ENCODE measurements at regions not wholly inside any gene's neighbourhood (a gene's known extent, or its start where the extent isn't known, plus 50 kb on each side); places are given as distances from the start of the nearest gene placed in this dataset.
"Not testable (repeated sequence)": the region's sequence is repeated elsewhere in the genome, so short reads cannot be mapped to it uniquely, and the experiment has no call there.

- DNase-seq (ENCODE audit: low spot score): no peak
Measured at GRCh38 chr1:157326173-157326859, 188.1 kb upstream of the ETV3 start.

DNA sequence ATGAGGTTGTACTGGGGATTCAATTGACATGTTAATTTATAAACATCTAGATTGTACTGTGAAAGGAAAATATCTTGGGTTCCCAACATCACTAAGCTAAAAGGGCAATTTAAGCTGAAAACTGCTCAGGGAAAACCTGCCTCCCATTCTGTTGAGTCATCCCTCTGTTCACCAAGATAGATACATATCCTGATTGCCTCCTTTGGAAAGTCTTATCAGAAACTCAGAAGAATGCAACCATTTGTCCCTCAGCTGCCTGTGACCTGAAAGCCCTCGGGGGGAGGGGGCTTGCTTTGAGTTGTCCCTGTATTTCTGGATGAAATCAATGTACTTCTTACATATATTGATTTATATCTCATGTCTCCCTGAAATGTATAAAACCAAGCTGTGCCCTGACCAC lies 187.0 kb upstream of the ETV3 start:
- no peak for DNase-seq (ENCODE audit: low spot score)

DNA sequence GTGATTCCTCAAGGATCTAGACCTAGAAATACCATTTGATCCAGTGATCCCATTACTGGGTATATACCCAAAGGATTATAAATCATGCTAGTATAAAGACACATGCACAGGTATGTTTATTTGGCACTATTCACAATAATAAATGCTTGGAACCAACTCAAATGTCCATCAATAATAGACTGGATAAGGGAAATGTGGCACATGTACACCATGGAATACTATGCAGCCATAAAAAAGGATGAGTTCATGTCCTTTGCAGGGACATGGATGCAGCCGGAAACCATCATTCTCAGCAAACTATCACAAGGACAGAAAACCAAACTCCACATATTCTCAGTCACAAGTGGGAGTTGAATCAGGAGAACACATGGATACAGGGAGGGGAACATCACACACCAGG lies 183.8 kb upstream of the ETV3 start:
- DNase-seq (ENCODE audit: low spot score): not testable (repeated sequence)

DNA sequence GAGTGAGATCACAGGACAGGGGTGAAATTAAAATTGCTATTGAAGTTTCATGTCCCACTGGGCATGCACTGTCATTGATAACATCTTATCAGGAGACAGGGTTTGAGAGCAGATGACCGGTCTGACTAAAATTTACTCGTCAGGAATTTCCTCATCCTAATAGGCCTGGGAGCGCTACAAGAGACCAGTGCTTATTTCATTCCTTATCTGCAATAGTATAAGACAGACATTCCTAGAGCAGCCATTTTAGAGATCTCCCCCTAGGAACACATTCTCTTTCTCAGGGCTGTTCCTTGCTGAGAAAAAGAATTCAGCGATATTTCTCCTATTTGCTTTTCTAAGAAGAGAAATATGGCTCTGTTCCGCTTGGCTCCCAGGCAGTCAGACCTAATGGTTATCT lies 181.4 kb upstream of the ETV3 start:
- no peak for DNase-seq (ENCODE audit: low spot score)

DNA sequence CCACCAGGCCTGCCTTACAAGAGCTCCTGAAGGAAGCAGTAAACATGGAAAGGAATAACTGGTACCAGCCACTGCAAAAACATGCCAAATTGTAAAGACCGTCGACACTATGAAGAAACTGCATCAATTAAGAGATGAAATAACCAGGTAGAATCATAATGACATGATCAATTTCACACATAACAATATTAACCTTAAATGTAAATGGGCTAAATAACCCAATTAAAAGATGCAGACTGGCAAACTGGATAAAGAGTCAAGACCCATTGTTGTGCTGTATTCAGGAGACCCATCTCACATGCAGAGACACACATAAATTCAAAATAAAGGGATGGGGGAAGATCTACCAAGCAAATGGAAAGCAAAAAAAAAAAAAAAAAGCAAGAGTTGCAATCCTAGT lies 179.0 kb upstream of the ETV3 start:
- not testable (repeated sequence) for DNase-seq (ENCODE audit: low spot score)

GRCh38 chr1:157315544-157315943 lies 177.3 kb upstream of the ETV3 start:
- DNase-seq (ENCODE audit: low spot score): no peak

DNA sequence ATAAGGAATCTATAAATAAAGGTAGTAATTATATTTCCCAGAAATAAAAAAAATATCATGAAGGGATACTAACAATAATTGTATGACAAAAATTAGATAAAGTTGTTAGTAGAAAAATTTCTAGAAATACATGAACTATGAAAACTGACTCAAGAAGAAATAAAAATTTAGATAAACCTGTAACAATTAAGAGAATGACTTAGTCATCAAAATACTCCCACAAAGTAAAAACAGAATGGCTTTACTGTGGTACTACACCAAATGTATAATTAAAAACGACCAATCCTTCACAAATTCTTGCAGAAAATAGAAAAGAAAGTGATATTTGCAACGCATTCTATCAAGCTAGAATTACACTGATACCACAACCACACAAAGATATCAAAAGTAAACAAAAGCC lies 176.2 kb upstream of the ETV3 start:
- no peak for DNase-seq (ENCODE audit: low spot score)

GRCh38 chr1:157313240-157313807 lies 175.1 kb upstream of the ETV3 start:
- DNase-seq (ENCODE audit: low spot score): no peak

GRCh38 chr1:157312082-157312812 lies 174.1 kb upstream of the ETV3 start:
- no peak for DNase-seq (ENCODE audit: low spot score)

DNA sequence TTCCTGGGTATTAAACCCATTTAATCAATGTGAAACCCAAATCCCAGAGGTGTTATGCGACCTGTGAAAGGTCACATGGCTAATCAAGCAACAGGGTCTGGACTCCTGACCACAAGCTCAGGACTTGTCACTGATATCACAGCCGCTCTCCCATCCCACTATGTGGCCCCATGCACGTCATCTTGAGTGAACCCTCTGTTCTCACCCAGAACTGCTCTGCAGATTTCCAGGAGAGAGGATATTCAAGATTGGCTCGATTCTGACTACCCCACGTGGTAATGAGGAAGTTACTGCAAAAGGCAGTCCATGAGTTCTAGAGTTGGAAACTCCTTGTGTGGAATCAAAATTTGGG lies 173.5 kb upstream of the ETV3 start:
- DNase-seq (ENCODE audit: low spot score): no peak

DNA sequence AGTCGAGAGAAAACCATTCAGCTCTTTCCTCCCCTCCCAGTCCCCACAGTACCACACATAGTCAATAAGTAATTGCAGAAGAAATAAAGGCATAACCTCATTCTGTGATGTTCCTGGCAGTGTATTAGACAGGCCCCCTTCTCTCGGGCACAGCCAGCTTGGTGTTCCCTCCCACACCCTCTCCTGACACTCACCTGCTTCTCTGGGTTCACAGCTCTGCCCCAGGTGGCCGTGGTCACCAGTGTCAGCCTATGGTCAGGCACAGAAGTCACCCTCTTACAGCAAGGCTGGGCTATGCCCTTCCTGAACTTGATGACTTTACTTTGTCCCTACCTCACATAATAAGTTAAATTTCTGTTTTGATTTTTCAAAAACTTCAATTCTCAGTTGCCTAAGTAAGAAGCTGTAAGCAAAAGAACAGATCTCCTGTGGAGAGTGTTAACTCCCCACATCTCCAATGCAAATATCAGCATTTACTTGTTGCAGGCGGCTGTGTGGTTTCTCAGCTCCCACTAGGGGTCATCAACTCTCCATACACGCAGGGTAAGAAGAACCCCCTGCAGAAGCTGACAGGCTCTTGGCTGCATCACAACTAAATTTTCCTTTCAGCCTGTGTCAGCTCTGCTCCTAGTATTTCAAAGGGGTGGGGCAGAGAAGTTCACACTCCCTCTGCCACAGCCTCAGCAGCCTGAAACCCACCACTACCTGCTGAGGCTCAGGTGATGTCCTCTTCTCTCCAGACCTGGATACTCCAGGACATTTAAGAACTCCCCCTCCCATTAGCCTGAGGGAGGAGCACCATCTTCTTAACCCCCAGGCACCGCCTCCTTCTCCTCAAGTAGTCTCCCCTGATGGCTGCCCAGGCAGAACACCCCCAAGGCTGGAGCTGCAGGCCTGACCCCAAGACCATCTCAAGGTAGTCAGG lies 172.9 kb upstream of the ETV3 start:
- not testable (repeated sequence) for DNase-seq (ENCODE audit: low spot score)

DNA sequence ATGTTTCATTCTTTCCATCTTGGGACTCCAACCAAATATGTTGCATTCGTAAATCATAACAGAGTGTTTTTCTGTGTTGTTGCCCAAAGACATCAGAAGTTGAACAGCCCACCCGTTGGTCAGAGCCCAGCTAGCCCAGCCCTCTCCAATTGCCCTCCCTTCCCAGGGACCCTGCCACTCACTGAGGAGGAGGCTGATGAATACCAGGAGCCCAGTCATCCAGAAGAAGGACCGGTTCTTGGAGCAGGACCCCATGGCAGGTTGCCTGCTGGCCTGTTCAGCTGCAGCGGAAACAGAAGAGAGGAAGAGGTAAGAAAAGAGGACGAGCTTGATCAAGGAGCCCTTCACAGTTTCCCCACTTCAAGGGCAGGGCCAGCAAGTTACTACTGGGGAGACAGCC lies 172.2 kb upstream of the ETV3 start:
- DNase-seq (ENCODE audit: low spot score): no peak

DNA sequence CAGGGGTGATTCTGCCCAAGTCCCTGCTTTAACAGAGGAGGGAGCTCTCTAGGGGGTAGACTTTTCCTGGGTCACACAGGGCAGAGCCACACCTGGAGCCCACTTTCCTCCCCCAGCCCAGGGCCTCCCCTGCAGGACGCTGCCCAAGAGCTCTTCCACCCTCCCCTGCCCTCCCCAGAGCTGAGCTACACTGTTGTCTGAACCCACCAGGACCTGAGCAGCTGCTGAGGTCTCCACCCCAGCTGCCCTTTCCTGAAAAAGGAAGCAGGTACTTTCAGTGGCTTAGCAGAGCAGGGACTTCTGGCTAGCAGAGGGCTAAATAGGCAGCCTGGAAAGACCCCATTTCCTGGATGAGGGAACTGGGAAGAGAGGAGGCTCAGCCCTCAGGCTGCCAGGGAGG lies 169.3 kb upstream of the ETV3 start:
- no peak for DNase-seq (ENCODE audit: low spot score)

DNA sequence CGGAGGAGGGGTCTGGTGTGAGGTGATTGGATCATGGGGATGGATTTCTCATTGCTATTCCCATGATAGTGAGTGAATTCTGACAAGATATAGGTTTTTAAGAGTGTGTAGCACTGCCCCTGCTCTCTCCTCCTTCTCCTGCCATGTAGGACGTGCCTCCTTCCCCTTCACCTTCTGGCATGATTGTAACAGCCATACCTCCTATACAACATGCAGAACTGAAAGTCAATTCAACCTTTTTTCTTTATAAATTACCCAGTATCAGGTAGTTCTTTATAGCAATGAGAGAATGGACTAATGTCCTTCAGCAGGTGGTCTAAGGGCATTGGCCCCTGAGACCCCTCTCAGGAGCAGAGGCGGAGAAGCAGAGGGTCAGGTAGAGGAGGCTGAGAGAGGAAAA lies 168.7 kb upstream of the ETV3 start:
- no peak for DNase-seq (ENCODE audit: low spot score)

GRCh38 chr1:157304271-157304670 lies 166.1 kb upstream of the ETV3 start:
- no peak for DNase-seq (ENCODE audit: low spot score)

DNA sequence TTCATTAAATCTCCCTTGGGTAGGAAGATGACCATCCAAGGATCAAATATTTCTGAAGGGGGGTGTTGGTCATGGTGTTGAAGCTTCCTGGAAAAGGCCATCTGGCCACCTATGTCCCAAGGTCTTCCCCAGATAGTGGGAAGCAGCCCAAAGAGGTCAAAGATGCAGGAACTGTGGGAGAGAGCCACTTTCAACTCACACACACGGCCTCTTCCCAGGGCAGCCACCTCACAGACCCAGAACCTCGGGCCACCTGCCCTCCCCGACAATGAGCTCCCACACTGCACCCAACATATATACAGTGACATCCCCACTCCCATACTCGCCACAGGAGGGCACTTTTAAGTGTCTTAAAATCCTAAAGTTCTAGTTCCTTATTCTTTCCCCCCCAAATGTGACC lies 164.5 kb upstream of the ETV3 start:
- DNase-seq (ENCODE audit: low spot score): no peak

DNA sequence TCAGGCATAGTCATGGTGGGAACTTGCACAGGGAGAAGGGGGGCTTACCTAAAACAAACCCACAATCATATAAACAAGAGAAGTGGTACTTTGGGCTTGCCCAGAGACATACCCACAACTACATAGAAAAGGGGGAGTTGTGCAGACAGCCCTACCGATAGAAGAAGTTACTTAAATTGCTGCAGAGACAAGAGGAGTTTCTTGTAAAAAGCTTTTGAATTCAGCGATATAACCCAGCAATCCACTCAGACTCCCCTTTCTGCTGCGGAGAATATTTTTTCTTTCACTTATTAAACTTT lies 164.0 kb upstream of the ETV3 start:
- no peak for DNase-seq (ENCODE audit: low spot score)

DNA sequence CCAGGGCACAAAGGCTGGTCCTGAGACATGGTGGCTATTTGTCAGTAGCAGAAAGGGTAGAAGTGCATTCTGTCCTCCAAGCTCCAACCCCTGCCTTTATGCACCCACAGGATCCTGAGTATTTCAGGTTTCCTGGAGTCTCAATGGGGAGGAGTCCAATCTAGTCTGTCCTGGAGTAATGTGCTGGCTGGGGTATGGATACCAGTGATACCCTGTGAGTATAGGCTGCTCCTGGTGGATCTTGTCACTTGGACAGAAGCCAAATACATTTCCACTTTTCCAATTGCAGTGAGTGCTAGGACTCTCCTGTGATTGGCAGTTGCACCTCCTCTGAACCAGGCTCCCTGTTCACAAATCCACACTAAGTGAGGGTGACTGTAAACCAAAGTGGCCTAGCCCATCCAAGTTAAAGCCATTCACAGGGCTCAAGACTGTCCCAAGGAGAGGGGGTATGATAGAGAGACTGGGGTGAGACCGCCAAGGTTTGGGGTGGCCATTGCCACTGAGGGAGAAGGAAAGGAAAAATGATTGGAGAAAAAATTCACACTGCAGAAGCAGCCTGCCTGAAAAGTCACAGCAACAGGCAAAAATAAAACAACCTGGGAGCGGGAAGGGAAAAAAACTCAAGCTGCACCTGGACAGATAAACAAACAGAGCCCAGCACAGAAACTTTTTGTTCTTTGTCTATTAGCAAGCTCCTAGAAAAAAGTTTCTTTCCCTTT lies 163.4 kb upstream of the ETV3 start:
- DNase-seq (ENCODE audit: low spot score): no peak

GRCh38 chr1:157294387-157295145 lies 156.4 kb upstream of the ETV3 start:
- not testable (repeated sequence) for DNase-seq (ENCODE audit: low spot score)

DNA sequence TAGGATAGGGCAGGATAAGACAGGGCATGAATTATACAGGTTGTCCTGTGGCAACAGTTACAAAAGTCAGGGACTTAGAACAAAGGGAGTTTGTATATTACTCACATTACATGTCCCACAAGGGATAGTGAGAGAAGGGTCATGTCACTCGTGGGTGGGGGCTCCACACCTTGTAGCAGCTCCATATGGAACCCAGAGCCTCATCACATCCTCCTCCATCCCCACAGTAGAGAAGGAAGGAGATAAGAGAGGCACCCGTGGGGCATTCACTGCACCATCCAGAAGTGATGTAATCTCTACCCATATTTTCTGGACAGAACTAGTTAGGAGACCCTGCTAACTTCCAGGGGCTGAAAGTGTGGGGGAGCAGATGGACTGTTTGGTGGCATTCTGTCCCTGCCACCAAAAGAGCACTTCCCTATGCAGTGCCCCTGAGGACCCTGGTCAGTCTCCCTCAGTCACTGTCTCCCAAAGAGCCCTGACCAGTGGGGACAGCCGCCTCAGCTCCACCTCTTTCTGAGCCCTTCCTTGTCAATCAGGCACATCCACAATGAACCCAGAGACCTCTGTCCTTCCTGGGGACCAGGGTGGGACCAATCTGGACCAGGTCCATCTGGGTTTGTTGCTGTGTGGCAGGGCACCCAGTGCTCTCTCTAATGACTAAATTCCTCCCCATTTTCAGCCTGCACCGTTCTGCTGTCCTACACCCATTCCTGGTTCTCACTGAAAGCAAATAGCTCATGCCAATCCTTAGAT lies 154.8 kb upstream of the ETV3 start:
- no peak for DNase-seq (ENCODE audit: low spot score)

GRCh38 chr1:157292302-157292701 lies 154.1 kb upstream of the ETV3 start:
- no peak for DNase-seq (ENCODE audit: low spot score)

Measured in AG20443 (cell line).